HG02571 (cell line): ENCODE measurements at regions not wholly inside any gene's neighbourhood (a gene's known extent, or its start where the extent isn't known, plus 50 kb on each side); places are given as distances from the start of the nearest gene placed in this dataset.

Experiments
- ATAC-seq: cut with Tn5 transposase; IDR thresholded peaks from one replicate; pipeline ENCODE4 v1.9.1; 2021; ENCODE audit warnings: mild to moderate bottlenecking, moderate library complexity; ENCODE audit not compliant: unreplicated experiment

GRCh38 chr22:49159711-49160110 lies 668.0 kb downstream of the BRD1 start:
- ATAC-seq: no peak

DNA sequence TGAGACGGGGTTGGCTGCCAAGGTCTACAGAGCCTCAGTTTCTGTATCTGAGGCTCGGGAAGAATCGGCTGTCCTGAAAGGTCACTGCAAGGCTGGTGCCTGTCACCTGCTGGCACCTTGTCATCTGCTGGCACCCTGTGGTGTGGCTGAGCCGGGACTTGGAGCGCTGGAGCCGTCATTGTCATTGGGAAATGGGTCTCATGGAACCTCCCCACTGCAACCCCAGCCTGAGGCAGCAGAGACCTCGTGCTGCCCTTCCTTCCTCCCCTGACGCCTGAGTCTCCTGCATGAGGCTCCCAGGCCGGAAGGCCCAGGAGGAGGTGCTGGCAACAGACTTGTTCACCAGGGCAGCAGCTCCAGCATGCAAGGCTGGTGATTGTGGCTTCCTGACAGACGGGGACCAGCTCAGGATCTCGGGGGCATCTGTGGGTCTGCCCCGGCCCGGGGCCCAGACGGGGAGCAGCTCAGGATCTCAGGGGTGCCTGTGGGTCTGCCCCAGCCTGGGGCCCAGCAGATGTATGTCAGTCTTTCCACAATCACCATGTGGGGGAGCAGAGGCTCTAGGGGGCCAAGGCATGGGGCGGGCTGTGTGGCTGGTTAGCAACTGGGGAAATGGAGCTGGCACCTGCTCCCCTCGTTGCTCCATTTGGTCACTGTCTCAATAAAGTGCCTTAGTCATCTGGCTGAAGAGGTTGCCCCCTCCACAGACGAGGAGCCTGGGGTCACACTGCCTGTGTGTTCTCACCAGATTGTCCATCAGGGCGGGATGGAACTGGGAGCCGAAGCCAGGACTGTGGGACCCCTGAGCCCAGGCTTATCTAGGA lies 668.7 kb downstream of the BRD1 start:
- no peak for ATAC-seq

- ATAC-seq: no peak
Observed at GRCh38 chr22:49157529-49158339, 669.9 kb downstream of the BRD1 start.

- ATAC-seq: no peak
Observed at GRCh38 chr22:49156662-49157285, 670.9 kb downstream of the BRD1 start.

GRCh38 chr22:49155770-49156580 lies 671.7 kb downstream of the BRD1 start:
- ATAC-seq: no peak

DNA sequence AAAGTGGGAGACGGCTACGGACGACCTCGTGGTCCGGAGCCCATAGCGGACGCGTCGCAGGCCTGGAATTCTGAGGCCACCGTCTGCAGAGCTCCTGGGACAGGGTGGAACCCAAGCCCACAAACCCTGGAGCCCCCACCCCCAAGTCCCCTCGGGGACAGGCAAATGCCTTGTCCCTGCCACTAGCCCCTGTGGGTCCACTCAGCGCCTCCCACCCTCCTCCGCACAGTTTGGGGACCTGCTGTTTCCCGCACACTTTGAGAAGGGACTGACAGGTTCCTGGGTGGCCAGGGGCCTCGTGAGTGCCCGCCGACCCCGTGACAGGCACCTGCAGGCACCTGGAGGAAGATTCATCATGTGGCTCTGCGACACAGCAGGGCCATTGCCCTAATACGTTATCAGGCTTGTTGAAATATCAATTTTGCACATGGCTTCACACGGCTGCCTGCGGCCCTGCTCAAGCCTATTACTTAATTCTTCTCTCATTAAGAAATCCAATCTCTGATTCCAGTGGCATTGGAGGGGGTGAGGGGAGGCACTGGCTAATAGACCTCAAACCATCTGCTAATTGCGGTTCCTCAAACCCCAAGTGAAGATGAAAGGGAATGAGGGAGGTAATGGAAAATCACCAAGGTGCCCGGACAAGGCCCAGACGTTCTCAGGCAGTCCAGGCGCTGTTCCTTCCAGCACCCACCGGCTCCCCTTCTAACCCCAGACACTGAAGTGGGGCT lies 672.5 kb downstream of the BRD1 start:
- no peak for ATAC-seq

DNA sequence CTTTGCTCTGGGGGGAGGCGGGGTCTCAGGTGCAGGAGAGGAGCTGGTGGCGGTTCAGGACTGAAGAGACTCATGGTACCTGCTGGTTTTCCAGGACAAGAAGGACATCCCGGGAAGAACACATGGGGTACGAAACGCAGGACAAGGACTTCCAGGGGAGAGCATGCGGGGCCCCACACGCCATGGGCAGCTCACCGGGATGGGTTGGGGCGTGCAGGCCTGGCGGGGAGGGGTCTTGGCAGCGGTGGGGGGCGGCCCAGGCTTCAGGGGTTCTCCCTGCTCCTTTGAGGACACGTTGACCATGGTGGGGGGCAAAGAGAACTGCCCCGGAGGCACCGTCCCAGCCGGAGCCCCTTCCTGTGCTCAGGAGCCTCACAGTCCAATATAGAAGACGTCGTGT lies 673.2 kb downstream of the BRD1 start:
- ATAC-seq: no peak

GRCh38 chr22:49153921-49154320 lies 673.8 kb downstream of the BRD1 start:
- no peak for ATAC-seq

- no peak for ATAC-seq
Observed at GRCh38 chr22:49152939-49153770, 674.5 kb downstream of the BRD1 start.

- no peak for ATAC-seq
Observed at GRCh38 chr22:49152127-49152938, 675.3 kb downstream of the BRD1 start.

- ATAC-seq: no peak
Observed at GRCh38 chr22:49151256-49152126, 676.2 kb downstream of the BRD1 start.

- no peak for ATAC-seq
Observed at GRCh38 chr22:49150801-49151221, 676.9 kb downstream of the BRD1 start.

DNA sequence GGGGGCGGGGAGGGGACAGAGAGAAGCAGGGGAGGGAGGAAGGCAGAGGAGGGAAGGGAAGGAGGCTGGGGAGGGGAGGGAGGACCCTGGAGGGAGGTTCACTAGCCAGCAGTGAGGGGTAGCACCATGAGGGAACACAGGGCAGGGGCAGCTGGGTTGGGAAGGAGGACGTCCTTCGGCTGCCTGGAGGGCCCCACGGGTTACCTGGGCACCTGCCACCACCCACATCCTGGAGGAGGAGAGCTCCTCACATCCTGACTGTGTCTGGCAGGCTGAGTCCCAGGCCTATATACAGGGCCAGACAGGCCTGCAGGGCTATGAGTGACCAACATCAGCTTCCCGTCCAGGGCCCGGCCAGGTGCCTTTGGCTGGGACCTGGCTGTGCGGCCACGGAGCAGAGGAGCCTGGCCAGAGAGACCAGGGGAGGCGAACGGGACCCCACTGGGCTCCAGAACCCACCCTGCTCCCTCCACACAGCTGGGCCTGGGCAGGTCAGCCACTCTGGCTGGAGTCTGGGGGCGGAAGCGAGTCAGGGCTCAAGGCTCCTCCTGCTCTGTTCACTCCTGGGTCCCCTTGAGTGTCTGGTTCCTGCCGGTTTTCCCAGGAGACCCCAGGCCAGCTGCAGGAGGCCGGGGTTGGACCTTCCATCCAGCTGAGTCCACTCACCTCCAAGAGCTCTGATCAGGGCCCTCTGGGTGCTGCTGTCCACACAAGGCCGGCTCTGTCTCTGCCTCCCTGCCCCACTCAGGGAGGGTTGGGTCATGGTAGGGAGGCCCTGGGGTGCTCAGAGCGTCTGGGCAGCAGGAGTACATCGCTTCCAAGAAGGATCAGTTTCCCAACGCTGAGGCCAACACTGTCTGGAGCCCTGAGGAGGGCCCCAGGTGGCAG lies 677.7 kb downstream of the BRD1 start:
- no peak for ATAC-seq

DNA sequence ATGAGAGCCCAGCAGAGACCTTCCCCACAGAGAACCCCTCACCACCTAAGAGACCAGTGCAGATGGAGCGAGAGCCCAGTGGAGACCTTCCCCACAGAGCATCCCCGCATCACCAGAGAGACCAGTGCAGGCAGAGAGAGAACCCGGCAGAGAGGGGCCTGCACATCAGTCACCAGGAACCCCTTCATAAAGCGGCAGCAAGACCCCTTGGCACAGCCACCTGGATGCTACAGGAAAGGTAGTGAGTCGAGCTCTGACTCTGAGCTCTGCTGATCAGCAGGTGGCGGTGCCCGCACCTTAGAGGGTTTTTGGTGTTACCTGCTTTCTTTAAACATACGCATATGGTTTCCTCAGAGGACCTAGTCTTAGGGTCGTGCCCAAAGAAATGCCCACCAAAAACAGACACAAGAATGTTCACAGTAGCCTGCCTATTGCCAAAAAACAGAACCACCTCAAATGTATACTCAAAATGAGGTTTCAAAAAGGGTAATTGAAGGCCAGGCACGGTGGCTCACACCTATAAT lies 678.7 kb downstream of the BRD1 start:
- no peak for ATAC-seq

- ATAC-seq: no peak
Observed at GRCh38 chr22:49147617-49148175, 680.0 kb downstream of the BRD1 start.

DNA sequence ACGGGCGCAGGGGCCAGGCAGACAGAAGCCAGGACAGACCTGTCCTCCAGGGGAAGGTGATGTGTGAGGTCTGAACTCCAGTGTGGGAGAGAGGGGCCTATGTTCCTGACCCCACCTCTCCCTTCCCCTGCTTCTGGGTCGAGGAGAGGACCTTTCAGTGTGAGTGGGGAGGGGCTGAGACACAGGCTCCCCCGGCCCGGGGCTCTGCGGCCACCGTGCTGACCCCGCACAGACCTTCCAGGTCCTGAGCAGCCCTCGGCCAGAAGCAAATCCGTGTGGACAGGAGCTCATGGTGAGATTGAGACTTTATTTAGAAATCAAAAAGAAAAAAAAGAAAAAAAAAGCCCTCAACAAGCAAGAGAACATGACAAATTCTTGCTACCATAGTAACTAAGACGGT lies 680.5 kb downstream of the BRD1 start:
- ATAC-seq: no peak
